HG03039 (cell line): ENCODE measurements at regions not wholly inside any gene's neighbourhood (a gene's known extent, or its start where the extent isn't known, plus 50 kb on each side); places are given as distances from the start of the nearest gene placed in this dataset.

Experiments
- ATAC-seq: cut with Tn5 transposase; IDR thresholded peaks from one replicate; pipeline ENCODE4 v1.9.1; 2021; ENCODE audit warnings: mild to moderate bottlenecking, moderate library complexity; ENCODE audit not compliant: unreplicated experiment

- ATAC-seq = no peak
Measured at GRCh38 chr18:38481576-38481975, 916.0 kb upstream of the CELF4 start.

- ATAC-seq = no peak
Measured at GRCh38 chr18:38475686-38476085, 910.1 kb upstream of the CELF4 start.

- no peak for ATAC-seq
Measured at GRCh38 chr18:38473535-38473934, 907.9 kb upstream of the CELF4 start.

- no peak for ATAC-seq
Measured at GRCh38 chr18:38470421-38470820, 904.8 kb upstream of the CELF4 start.

GRCh38 chr18:38466426-38466825 lies 900.8 kb upstream of the CELF4 start:
- no peak for ATAC-seq

GRCh38 chr18:38464024-38464423 lies 898.4 kb upstream of the CELF4 start:
- ATAC-seq = no peak

- ATAC-seq = no peak
Measured at GRCh38 chr18:38460657-38461056, 895.1 kb upstream of the CELF4 start.

GRCh38 chr18:38459131-38459994 lies 893.8 kb upstream of the CELF4 start:
- ATAC-seq = no peak

- ATAC-seq = no peak
Measured at GRCh38 chr18:38458698-38459097, 893.1 kb upstream of the CELF4 start.

GRCh38 chr18:38456253-38456652 lies 890.7 kb upstream of the CELF4 start:
- no peak for ATAC-seq

- ATAC-seq = no peak
Measured at GRCh38 chr18:38454764-38455469, 889.3 kb upstream of the CELF4 start.

GRCh38 chr18:38453880-38454279 lies 888.3 kb upstream of the CELF4 start:
- ATAC-seq = no peak

GRCh38 chr18:38450876-38451275 lies 885.3 kb upstream of the CELF4 start:
- ATAC-seq = no peak

- no peak for ATAC-seq
Measured at GRCh38 chr18:38445804-38446145, 880.2 kb upstream of the CELF4 start.

GRCh38 chr18:38444971-38445803 lies 879.6 kb upstream of the CELF4 start:
- ATAC-seq = no peak

- ATAC-seq = no peak
Measured at GRCh38 chr18:38427736-38428135, 862.1 kb upstream of the CELF4 start.

- ATAC-seq = no peak
Measured at GRCh38 chr18:38427234-38427633, 861.6 kb upstream of the CELF4 start.

- no peak for ATAC-seq
Measured at GRCh38 chr18:38421872-38422615, 856.4 kb upstream of the CELF4 start.

- ATAC-seq = no peak
Measured at GRCh38 chr18:38421021-38421420, 855.4 kb upstream of the CELF4 start.

GRCh38 chr18:38420611-38421010 lies 855.0 kb upstream of the CELF4 start:
- ATAC-seq = no peak

GRCh38 chr18:38415811-38416210 lies 850.2 kb upstream of the CELF4 start:
- no peak for ATAC-seq
